ENCODE measurements at regions not wholly inside any gene's neighbourhood (a gene's known extent, or its start where the extent isn't known, plus 50 kb on each side); places are given as distances from the start of the nearest gene placed in this dataset.
"Not testable (repeated sequence)": the region's sequence is repeated elsewhere in the genome, so short reads cannot be mapped to it uniquely, and the experiment has no call there.

- TF ChIP-seq POLR2AphosphoS5 (IDR thresholded peaks at IDR 0.05) (no peak), POLR2A (IDR thresholded peaks at IDR 0.05) (no peak), CTCF (IDR thresholded peaks at IDR 0.05) (no peak), EP300 (IDR thresholded peaks at IDR 0.05) (no peak)
- H3K9me3 ChIP-seq, result no peaks in the 10 kb centered on the region
- H3K4me1 ChIP-seq, result no peaks in the 10 kb centered on the region
- DNase-seq (ENCODE audit: low spot score in 2 of 2), result no peak
- H3K27me3 ChIP-seq, result no peaks in the 10 kb centered on the region
- 29% methylated on average over 4 of the region's 4 CpGs for WGBS
- H3K27ac ChIP-seq, result no peak overlapping the region
- H3K36me3 ChIP-seq, result no peaks in the 10 kb centered on the region
- H3K4me3 ChIP-seq, result no peak overlapping the region
These were observed 180.3 kb downstream of the C6orf118 start for GRCh38 chr6:165129086-165129485.

- DNase-seq (ENCODE audit: low spot score in 2 of 2); H3K27ac ChIP-seq; H3K36me3 ChIP-seq; H3K27me3 ChIP-seq; H3K4me1 ChIP-seq; H3K9me3 ChIP-seq; H3K4me3 ChIP-seq: not testable (repeated sequence)
- WGBS, result 71% methylated on average over 17 of the region's 17 CpGs
These were observed 181.7 kb downstream of the C6orf118 start for GRCh38 chr6:165127743-165128142.

- 71% methylated on average over 4 of the region's 4 CpGs for WGBS
- H3K4me1 ChIP-seq; H3K4me3 ChIP-seq; H3K9me3 ChIP-seq; H3K36me3 ChIP-seq; DNase-seq (ENCODE audit: low spot score in 2 of 2); H3K27me3 ChIP-seq; H3K27ac ChIP-seq: not testable (repeated sequence)
These were observed 184.7 kb downstream of the C6orf118 start for GRCh38 chr6:165124681-165125080.

- no peak overlapping the region for H3K4me3 ChIP-seq
- WGBS, result 72% methylated on average over 6 of the region's 6 CpGs
- no peak overlapping the region for H3K27ac ChIP-seq
- no peak for DNase-seq (ENCODE audit: low spot score in 2 of 2)
- H3K4me1 ChIP-seq, result no peaks in the 10 kb centered on the region
- no peak for TF ChIP-seq POLR2A (IDR thresholded peaks at IDR 0.05)
- TF ChIP-seq CTCF (IDR thresholded peaks at IDR 0.05), result no peak
- no peak for TF ChIP-seq EP300 (IDR thresholded peaks at IDR 0.05)
- no peak for TF ChIP-seq POLR2AphosphoS5 (IDR thresholded peaks at IDR 0.05)
- no peaks in the 10 kb centered on the region for H3K27me3 ChIP-seq
- H3K9me3 ChIP-seq, result no peaks in the 10 kb centered on the region
- no peaks in the 10 kb centered on the region for H3K36me3 ChIP-seq
These were observed 190.0 kb downstream of the C6orf118 start for GRCh38 chr6:165119231-165120020.

- 66% methylated on average over 5 of the region's 5 CpGs for WGBS
- DNase-seq (ENCODE audit: low spot score in 2 of 2), result no peak
- Histone ChIP-seq H3K4me3 (no peak overlapping the region), H3K9me3 (peaks cover 6% of the 10 kb centered on the region), H3K27me3 (no peaks in the 10 kb centered on the region), H3K36me3 (no peaks in the 10 kb centered on the region), H3K27ac (no peak overlapping the region), H3K4me1 (no peaks in the 10 kb centered on the region)
- TF ChIP-seq EP300 (IDR thresholded peaks at IDR 0.05) (no peak), CTCF (IDR thresholded peaks at IDR 0.05) (no peak), POLR2A (IDR thresholded peaks at IDR 0.05) (no peak), POLR2AphosphoS5 (IDR thresholded peaks at IDR 0.05) (no peak)
These were observed 190.7 kb downstream of the C6orf118 start for GRCh38 chr6:165118736-165119135.

- no peak for DNase-seq (ENCODE audit: low spot score in 2 of 2)
- 96% methylated on average over 3 of the region's 3 CpGs for WGBS
- Histone ChIP-seq H3K27me3 (no peaks in the 10 kb centered on the region), H3K27ac (no peak overlapping the region), H3K9me3 (peaks cover 7% of the 10 kb centered on the region), H3K4me3 (no peak overlapping the region), H3K36me3 (no peaks in the 10 kb centered on the region), H3K4me1 (no peaks in the 10 kb centered on the region)
- no peak for TF ChIP-seq CTCF (IDR thresholded peaks at IDR 0.05)
These were observed 191.6 kb downstream of the C6orf118 start for GRCh38 chr6:165117806-165118205.
